ENCODE measurements at regions not wholly inside any gene's neighbourhood (a gene's known extent, or its start where the extent isn't known, plus 50 kb on each side); places are given as distances from the start of the nearest gene placed in this dataset.

DNA sequence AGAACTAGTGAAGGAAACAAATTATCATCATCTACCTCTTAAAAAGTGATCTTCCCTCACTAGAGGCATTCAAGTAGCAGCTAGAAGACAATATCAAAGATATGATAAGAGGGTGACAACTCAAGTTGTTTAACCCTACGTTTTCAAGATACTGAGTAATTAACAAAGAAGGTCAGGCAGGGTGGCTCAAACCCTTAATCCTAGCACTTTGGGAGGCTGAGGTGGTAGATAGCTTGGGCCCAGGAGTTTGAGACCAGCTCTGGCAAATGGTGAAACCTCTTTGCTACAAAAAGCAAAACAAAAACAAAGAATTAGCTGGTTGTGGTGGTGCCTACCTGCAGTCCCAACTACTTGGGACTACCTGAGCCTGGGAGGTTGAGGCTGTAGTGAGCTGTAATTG, 408.2 kb upstream of the TUSC1 start:
- H3K27me3 ChIP-seq (ENCODE audit: low read depth), result no peaks in the 10 kb centered on the region
- DNase-seq, result no peak
- TF ChIP-seq, protein P1, sequence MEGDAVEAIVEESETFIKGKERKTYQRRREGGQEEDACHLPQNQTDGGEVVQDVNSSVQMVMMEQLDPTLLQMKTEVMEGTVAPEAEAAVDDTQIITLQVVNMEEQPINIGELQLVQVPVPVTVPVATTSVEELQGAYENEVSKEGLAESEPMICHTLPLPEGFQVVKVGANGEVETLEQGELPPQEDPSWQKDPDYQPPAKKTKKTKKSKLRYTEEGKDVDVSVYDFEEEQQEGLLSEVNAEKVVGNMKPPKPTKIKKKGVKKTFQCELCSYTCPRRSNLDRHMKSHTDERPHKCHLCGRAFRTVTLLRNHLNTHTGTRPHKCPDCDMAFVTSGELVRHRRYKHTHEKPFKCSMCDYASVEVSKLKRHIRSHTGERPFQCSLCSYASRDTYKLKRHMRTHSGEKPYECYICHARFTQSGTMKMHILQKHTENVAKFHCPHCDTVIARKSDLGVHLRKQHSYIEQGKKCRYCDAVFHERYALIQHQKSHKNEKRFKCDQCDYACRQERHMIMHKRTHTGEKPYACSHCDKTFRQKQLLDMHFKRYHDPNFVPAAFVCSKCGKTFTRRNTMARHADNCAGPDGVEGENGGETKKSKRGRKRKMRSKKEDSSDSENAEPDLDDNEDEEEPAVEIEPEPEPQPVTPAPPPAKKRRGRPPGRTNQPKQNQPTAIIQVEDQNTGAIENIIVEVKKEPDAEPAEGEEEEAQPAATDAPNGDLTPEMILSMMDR (IDR thresholded peaks at IDR 0.05; ENCODE audit: borderline replicate concordance), result no peak
- no peak overlapping the region for H3K27ac ChIP-seq (replicated peaks)
- no peaks in the 10 kb centered on the region for H3K9me3 ChIP-seq (replicated peaks)
- intact Hi-C loops (cut with micrococcal nuclease), result no loop called here
- no peaks in the 10 kb centered on the region for H3K36me3 ChIP-seq
- no peaks in the 10 kb centered on the region for H3K4me1 ChIP-seq
- no peak overlapping the region for H3K4me3 ChIP-seq

DNA sequence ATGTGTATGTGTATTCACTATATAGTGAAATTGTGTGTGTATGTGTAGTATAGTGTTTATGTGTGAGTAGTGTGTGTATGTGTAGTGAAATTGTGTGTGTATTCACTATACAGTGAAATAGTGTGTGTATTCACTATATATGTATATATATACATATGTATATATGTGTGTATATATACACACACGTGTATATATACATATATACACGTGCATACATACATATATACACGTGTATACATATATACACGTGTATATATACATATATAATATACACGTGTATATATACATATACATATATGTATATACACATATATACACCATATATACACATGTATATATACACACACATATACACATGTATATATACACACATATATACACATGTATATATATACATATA, 403.6 kb upstream of the TUSC1 start:
- Histone ChIP-seq H3K9me3 (replicated peaks) (peaks cover 6% of the 10 kb centered on the region), H3K4me1 (no peaks in the 10 kb centered on the region), H3K27ac (replicated peaks) (no peak overlapping the region), H3K4me3 (no peak overlapping the region), H3K27me3 (ENCODE audit: low read depth) (no peaks in the 10 kb centered on the region), H3K36me3 (no peaks in the 10 kb centered on the region)
- intact Hi-C loops (cut with micrococcal nuclease), result no loop called here
- DNase-seq, result no peak
- TF ChIP-seq, protein P1 (IDR thresholded peaks at IDR 0.05; ENCODE audit: borderline replicate concordance), result no peak

DNA sequence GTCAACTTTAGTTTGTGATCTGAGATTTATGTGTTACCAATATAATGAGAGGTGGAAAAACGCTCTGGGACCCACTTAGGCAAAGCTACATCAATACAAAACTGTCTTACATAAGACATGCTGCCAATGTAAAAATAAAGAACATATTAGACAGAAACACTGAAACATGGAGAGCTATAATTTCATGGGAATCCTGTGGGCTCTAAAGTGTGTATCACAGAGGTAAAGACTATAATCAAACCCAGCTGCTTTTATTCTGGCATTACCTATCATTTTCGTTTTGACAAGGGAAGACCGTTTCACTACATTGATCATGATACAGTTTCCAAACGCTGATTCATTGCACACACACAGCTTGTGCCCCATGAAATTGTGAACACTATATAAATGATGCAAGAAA, 400.5 kb upstream of the TUSC1 start:
- intact Hi-C loops (cut with micrococcal nuclease), result no loop called here
- Histone ChIP-seq H3K9me3 (replicated peaks) (peaks cover 37% of the 10 kb centered on the region), H3K27ac (replicated peaks) (no peak overlapping the region), H3K4me3 (no peak overlapping the region), H3K27me3 (ENCODE audit: low read depth) (no peaks in the 10 kb centered on the region), H3K4me1 (no peaks in the 10 kb centered on the region), H3K36me3 (no peaks in the 10 kb centered on the region)
- DNase-seq, result no peak
- TF ChIP-seq, protein P1 (IDR thresholded peaks at IDR 0.05; ENCODE audit: borderline replicate concordance), result no peak

DNA sequence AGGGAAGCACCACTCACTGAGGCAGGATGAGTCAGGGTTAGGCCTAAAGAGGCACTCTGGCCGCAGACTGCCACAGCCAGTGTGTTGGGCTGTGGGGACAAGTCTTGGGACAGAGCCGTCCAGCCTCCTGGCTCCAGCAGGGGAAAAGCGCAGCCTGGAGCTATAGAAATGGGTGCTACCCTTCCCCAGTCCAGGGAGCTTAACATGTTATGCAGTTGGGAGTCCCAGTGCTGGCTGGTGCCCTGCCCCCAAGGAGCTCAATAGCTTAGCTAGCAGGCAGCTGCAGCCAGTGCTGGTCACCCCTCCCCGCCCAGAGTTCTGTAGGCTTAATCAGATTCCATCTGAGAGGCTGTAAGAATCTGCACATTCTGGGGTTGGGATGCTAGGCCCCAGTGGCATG, 399.6 kb upstream of the TUSC1 start:
- H3K9me3 ChIP-seq (replicated peaks), result peaks cover 45% of the 10 kb centered on the region

DNA sequence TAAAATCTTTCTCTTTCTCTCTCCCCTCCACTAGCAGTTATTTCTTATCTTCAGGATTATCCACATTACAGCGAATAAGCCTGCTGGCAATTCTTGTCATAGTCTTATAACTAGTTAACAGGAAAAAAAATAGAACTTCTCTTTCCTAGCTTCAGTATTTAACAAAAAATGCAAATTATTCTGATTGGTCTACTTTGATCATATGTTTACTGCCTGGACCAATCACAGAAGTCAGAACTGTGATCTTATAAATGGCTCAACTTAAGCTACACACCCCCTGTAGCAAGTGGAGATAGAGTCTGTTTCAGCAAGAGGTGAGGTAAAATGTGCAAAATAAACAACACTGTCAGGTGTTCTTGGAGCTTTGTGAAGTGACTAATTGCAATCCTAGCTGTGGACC, 389.4 kb upstream of the TUSC1 start:
- no peak overlapping the region for H3K4me3 ChIP-seq
- TF ChIP-seq, protein P1 (IDR thresholded peaks at IDR 0.05; ENCODE audit: borderline replicate concordance), result no peak
- H3K9me3 ChIP-seq (replicated peaks), result peaks cover 14% of the 10 kb centered on the region
- no peak for DNase-seq
- no peaks in the 10 kb centered on the region for H3K4me1 ChIP-seq
- H3K27me3 ChIP-seq (ENCODE audit: low read depth), result no peaks in the 10 kb centered on the region
- no peaks in the 10 kb centered on the region for H3K36me3 ChIP-seq
- intact Hi-C loops (cut with micrococcal nuclease), result no loop called here
- H3K27ac ChIP-seq (replicated peaks), result no peak overlapping the region

More for the DNA sequence above, 399.6 kb upstream of the TUSC1 start:
- Histone ChIP-seq H3K4me1 (no peaks in the 10 kb centered on the region), H3K27me3 (ENCODE audit: low read depth) (no peaks in the 10 kb centered on the region), H3K4me3 (no peak overlapping the region), H3K36me3 (no peaks in the 10 kb centered on the region), H3K27ac (replicated peaks) (no peak overlapping the region)
- intact Hi-C loops (cut with micrococcal nuclease), result no loop called here
- TF ChIP-seq, protein P1 (IDR thresholded peaks at IDR 0.05; ENCODE audit: borderline replicate concordance), result no peak
- DNase-seq, result no peak

DNA sequence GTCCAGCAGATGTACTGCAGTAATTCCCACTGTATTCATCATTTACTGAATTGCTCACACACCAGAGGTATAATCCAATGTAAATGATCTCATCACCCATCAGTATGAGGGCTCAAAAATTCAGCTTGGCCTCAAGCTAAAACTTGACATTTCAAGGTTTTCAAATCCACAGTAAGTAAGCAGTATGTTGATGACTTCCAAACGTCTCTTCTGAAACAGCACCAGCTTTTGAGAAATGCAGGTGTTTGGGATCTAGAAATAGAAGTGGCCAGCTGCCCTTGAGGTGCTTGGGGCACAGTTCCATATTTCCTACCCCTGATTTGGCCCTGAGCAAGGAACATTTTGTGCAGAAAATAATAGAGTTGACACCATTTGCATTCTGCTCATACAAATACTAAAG, 388.0 kb upstream of the TUSC1 start:
- no peak overlapping the region for H3K4me3 ChIP-seq
- H3K9me3 ChIP-seq (replicated peaks), result peaks cover 5% of the 10 kb centered on the region
- intact Hi-C loops (cut with micrococcal nuclease), result no loop called here
- no peaks in the 10 kb centered on the region for H3K27me3 ChIP-seq (ENCODE audit: low read depth)
- no peaks in the 10 kb centered on the region for H3K4me1 ChIP-seq
- DNase-seq, result no peak
- H3K27ac ChIP-seq (replicated peaks), result no peak overlapping the region
- TF ChIP-seq, protein P1 (IDR thresholded peaks at IDR 0.05; ENCODE audit: borderline replicate concordance), result no peak
- H3K36me3 ChIP-seq, result no peaks in the 10 kb centered on the region
